GM06990 (cell line): ENCODE measurements at regions not wholly inside any gene's neighbourhood (a gene's known extent, or its start where the extent isn't known, plus 50 kb on each side); places are given as distances from the start of the nearest gene placed in this dataset.

Experiments used
- DNase-seq: peaks from one replicate; pipeline ENCODE4 v3.0.0-alpha.2; 2011; ENCODE audit not compliant: insufficient read length; ENCODE audit errors: extremely low read depth
- H3K27me3 ChIP-seq: replicated peaks from 2 replicates; pipeline ENCODE4 v1.6.0; 2011; ENCODE audit warnings: low read length; ENCODE audit not compliant: control insufficient read depth, insufficient read depth
- H3K36me3 ChIP-seq: 2 replicates; pipeline ENCODE4 v1.5.1; 2011; ENCODE audit warnings: low read length; ENCODE audit not compliant: control insufficient read depth, insufficient read depth
- H3K4me3 ChIP-seq: replicated peaks from 2 replicates; pipeline ENCODE4 v1.5.1; 2011; ENCODE audit warnings: low read depth, mild to moderate bottlenecking, control low read depth, low read length
- TF ChIP-seq, protein P1 (sequence below): IDR thresholded peaks from 2 replicates; pipeline ENCODE4 v1.5.1; 2011; ENCODE audit warnings: low read length, control low read depth, mild to moderate bottlenecking, inconsistent platforms; ENCODE audit not compliant: insufficient read depth, poor library complexity, severe bottlenecking

DNA sequence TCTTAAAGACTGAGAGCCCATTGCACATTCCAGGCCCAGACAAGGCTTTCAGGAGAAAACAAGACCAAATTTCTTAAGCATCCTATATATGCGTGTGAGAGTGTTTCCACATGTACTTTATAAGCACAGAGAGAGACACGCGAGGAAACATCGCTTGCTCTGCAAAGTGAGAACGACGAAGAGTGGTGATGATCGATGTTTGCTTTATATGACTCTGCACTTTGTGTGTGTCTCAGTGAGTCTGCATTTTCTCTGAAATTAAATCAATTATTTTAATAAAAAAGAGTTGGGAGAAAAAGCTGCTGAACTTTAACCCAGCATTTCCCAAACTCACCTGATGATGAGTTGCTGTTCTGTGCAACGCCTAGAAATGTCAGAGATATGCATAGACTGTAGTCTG, 61.7 kb upstream of the ZMIZ1 start:
- no peak for DNase-seq
- TF ChIP-seq, protein P1, sequence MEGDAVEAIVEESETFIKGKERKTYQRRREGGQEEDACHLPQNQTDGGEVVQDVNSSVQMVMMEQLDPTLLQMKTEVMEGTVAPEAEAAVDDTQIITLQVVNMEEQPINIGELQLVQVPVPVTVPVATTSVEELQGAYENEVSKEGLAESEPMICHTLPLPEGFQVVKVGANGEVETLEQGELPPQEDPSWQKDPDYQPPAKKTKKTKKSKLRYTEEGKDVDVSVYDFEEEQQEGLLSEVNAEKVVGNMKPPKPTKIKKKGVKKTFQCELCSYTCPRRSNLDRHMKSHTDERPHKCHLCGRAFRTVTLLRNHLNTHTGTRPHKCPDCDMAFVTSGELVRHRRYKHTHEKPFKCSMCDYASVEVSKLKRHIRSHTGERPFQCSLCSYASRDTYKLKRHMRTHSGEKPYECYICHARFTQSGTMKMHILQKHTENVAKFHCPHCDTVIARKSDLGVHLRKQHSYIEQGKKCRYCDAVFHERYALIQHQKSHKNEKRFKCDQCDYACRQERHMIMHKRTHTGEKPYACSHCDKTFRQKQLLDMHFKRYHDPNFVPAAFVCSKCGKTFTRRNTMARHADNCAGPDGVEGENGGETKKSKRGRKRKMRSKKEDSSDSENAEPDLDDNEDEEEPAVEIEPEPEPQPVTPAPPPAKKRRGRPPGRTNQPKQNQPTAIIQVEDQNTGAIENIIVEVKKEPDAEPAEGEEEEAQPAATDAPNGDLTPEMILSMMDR = no peak
- Histone ChIP-seq H3K27me3 (no peaks in the 10 kb centered on the region; the same call in none of the 2 replicates), H3K4me3 (no peak overlapping the region), H3K36me3 (no peaks in the 10 kb centered on the region)

DNA sequence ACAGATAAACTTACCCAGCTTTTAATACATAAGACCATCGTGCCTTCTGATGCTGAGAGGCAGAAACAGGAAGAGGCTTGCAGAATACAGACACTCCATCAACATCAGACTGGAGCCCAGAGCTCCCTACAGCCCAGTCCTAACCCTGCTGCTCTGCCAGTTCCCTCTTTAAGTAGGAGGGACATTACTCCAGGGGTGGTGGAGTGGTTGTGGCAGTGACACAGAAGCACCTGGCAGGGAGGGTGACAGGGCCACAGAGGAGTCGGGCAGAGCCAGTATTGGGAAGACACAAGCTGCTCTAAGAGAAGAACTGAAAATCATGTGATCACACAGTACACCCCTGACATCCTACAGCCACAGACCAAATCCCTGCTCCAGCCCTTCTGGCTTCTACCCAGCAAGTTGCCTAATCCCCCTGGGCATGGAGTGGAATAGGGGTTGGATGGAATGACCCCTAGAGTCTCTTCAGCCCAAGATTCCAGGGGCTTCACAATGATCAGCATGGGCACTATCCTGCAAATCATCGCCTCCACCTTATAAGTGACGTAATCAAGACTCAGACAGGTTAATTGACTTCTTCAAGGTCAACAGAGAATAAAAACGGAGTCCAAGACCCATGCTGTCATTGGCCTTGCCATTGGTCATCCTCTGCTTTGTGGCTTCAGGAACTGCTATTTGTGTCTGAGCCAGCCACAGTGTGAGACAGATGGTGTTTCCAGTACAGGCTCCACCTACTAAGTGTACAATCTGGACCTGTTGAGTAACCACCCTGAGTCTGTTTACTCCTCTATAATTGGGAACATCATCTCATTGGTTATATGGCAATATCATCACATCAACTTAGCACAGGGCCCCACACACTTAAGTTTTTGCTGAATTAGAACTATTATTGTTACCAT, 61.1 kb upstream of the ZMIZ1 start:
- H3K36me3 ChIP-seq = no peaks in the 10 kb centered on the region
- DNase-seq = no peak
- H3K27me3 ChIP-seq = no peaks in the 10 kb centered on the region; the same call in none of the 2 replicates
- no peak overlapping the region for H3K4me3 ChIP-seq
- TF ChIP-seq, protein P1 = no peak

DNA sequence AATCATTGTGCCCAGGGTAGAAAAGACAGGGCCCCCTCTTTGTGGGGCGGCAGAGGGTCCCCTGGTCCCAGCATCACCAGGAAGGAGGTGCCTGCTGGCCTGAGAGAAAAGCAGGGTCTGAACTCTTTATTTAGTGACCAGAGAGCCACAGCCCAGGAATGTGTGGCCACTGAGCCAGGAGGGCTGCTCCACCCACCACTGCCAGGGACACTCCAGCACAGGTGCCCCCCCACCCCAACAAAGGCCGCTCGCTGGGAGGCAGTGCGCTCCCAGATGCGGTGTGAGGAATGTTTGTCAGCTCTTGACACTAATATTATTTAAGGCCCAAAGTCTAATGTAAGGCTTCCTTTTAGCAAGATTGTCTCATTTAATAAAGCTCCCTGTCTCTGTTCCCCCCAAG, 59.6 kb upstream of the ZMIZ1 start:
- DNase-seq = no peak
- TF ChIP-seq, protein P1 = no peak
- no peaks in the 10 kb centered on the region for H3K36me3 ChIP-seq
- no peaks in the 10 kb centered on the region; the same call in none of the 2 replicates for H3K27me3 ChIP-seq
- H3K4me3 ChIP-seq = no peak overlapping the region

DNA sequence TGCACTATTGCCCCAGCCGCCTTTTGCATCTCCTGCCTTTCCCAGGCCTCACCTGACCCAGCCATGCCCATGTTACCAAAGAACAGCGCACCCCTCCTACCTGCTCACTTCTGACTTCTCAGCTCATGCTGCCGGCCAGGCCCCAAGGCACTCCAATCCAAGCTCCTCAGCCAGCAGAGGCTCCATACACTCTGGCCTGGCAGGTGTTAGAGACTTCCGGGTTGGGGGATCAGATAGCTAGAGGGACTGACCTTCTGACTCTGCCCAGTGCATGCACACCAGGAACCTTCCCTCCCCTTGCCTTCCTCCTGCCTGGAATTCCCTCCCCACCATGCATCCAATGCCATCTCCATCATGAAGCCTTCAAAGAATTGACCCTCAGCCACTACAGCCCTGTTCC, 56.2 kb upstream of the ZMIZ1 start:
- no peak for DNase-seq
- Histone ChIP-seq H3K36me3 (no peaks in the 10 kb centered on the region), H3K27me3 (no peaks in the 10 kb centered on the region; the same call in none of the 2 replicates), H3K4me3 (no peak overlapping the region)
- TF ChIP-seq, protein P1 = no peak

DNA sequence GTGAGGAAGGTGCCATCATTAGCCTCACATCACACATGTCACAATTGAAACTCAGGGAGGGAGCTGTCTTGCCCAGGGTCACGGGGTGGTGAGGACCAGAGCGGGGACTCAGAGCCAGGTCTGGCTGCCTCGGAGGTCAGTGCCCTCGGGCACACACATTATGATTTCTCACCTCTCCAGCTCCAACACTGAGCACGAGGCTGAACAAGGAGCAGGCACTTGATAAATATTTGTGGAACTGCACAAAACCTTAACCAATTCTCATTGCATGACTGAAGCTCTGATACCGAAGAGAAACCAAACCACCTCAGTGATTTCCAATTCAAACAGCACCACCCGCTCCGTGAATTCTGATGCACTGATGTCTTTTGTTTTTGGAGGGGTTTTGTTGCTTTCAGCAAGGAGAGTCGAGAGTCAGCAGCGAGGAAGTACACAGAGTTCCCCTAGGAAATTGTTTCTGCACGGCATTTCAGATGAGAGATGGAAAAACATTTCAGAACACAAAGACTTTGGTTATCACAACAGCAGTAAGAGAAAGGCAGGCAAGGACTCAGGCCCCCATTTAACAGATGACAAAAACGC, 55.3 kb upstream of the ZMIZ1 start:
- Histone ChIP-seq H3K27me3 (no peaks in the 10 kb centered on the region; the same call in none of the 2 replicates), H3K4me3 (no peak overlapping the region), H3K36me3 (no peaks in the 10 kb centered on the region)
- no peak for DNase-seq
- TF ChIP-seq, protein P1 = no peak
